ENCODE measurements at regions not wholly inside any gene's neighbourhood (a gene's known extent, or its start where the extent isn't known, plus 50 kb on each side); places are given as distances from the start of the nearest gene placed in this dataset.

DNA sequence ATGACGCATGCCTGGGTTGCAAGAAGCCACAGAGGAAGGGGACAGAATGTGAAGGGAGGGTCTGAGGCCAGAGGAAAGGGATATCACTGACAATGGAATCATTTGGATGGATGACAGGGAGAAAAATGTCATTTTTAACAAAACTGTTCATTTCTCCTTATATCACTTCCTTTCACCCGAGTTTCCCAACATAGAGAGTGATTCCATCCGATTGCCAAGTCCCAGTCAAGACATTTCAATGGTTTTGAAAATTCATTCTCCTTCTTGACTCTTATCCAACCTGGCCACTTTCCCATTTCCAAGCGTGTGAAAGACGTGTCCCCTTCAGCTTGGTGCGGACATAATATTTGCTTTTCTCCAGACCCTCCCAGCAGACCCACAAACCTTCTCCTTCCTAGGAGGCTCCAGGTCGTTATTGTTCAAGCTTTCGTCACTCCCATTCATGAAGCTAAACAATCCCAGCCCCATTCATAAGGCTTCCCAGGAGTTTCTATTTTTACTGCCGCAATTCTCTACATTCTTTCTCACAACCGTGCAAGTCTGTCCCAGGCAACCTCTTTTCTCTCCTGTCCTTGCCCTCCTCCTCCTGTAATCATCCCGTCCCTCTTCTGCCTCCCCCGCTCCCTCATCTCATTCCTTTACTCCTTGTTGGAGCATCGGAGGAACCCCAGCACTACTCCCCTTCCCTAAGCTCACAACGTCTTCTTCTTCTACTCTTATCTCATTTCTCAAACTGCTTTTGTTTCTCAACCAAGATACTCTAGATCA, 301.3 kb upstream of the KLF6 start:
- no peak for DNase-seq
- H3K27ac Mint-ChIP-seq (ENCODE audit: unreplicated experiment) = peak overlapping the region; percentile 25
- H3K27me3 Mint-ChIP-seq (ENCODE audit: unreplicated experiment) = peaks cover 12% of the 10 kb centered on the region
- no peak overlapping the region for H3K4me3 Mint-ChIP-seq (ENCODE audit: low read depth, unreplicated experiment)
- BruUV-seq (replicated peaks) = no TSS peak
- CTCF ChIA-PET = no interaction called here
- H3K9me3 Mint-ChIP-seq (ENCODE audit: low read depth, unreplicated experiment) = no peaks in the 10 kb centered on the region
- intact Hi-C loops (cut with micrococcal nuclease; ENCODE audit: unreplicated experiment) = no loop called here
- H3K36me3 Mint-ChIP-seq (ENCODE audit: insufficient read depth, unreplicated experiment) = no peaks in the 10 kb centered on the region
- H3K4me1 Mint-ChIP-seq (ENCODE audit: low read depth, unreplicated experiment) = no peaks in the 10 kb centered on the region
- no peak for TF ChIP-seq CTCF (IDR thresholded peaks at IDR 0.05; ENCODE audit: unreplicated experiment)

- no peak overlapping the region for H3K27ac Mint-ChIP-seq (ENCODE audit: unreplicated experiment)
Measured at GRCh38 chr10:4083509-4084003, 298.5 kb upstream of the KLF6 start.

GRCh38 chr10:4082861-4083260, 297.9 kb upstream of the KLF6 start:
- no peaks in the 10 kb centered on the region for H3K36me3 Mint-ChIP-seq (ENCODE audit: insufficient read depth, unreplicated experiment)
- no peak for TF ChIP-seq CTCF (IDR thresholded peaks at IDR 0.05; ENCODE audit: unreplicated experiment)
- DNase-seq = no peak
- peaks cover 12% of the 10 kb centered on the region for H3K27me3 Mint-ChIP-seq (ENCODE audit: unreplicated experiment)
- H3K4me3 Mint-ChIP-seq (ENCODE audit: low read depth, unreplicated experiment) = no peak overlapping the region
- no TSS peak for BruUV-seq (replicated peaks)
- no peaks in the 10 kb centered on the region for H3K4me1 Mint-ChIP-seq (ENCODE audit: low read depth, unreplicated experiment)
- intact Hi-C loops (cut with micrococcal nuclease; ENCODE audit: unreplicated experiment) = no loop called here
- no peaks in the 10 kb centered on the region for H3K9me3 Mint-ChIP-seq (ENCODE audit: low read depth, unreplicated experiment)
- CTCF ChIA-PET = no interaction called here
- H3K27ac Mint-ChIP-seq (ENCODE audit: unreplicated experiment) = no peak overlapping the region

More at GRCh38 chr10:4083509-4084003, 298.5 kb upstream of the KLF6 start:
- DNase-seq = no peak
- Mint-ChIP-seq H3K27me3 (ENCODE audit: unreplicated experiment) (peaks cover 12% of the 10 kb centered on the region), H3K4me1 (ENCODE audit: low read depth, unreplicated experiment) (no peaks in the 10 kb centered on the region), H3K9me3 (ENCODE audit: low read depth, unreplicated experiment) (no peaks in the 10 kb centered on the region), H3K4me3 (ENCODE audit: low read depth, unreplicated experiment) (no peak overlapping the region), H3K36me3 (ENCODE audit: insufficient read depth, unreplicated experiment) (no peaks in the 10 kb centered on the region)
- CTCF ChIA-PET = no interaction called here
- no peak for TF ChIP-seq CTCF (IDR thresholded peaks at IDR 0.05; ENCODE audit: unreplicated experiment)
- BruUV-seq (replicated peaks) = no TSS peak
- intact Hi-C loops (cut with micrococcal nuclease; ENCODE audit: unreplicated experiment) = no loop called here

DNA sequence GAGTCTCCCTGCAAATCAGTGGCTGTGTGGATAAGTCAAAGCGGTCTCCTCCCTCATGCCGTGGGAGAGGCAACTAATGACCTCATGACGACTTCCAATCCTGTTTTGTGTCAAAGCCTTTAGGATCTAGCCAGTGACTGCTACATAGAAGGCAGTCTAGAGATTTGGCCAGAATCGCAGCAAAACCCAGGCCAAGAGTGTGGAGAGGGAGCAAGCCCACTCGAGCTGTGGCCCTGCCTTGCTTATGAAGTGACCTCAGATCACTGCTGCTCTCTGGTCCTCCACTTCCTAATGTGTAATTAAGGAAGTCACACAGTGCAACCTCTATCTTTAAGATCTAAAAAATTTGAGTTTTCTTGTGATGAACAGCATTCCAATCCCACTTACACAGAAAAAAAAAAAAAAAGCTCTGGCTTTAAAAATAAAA, 296.7 kb upstream of the KLF6 start:
- Mint-ChIP-seq H3K27ac (ENCODE audit: unreplicated experiment) (no peak overlapping the region), H3K27me3 (ENCODE audit: unreplicated experiment) (peaks cover 6% of the 10 kb centered on the region), H3K4me1 (ENCODE audit: low read depth, unreplicated experiment) (no peaks in the 10 kb centered on the region), H3K36me3 (ENCODE audit: insufficient read depth, unreplicated experiment) (no peaks in the 10 kb centered on the region), H3K9me3 (ENCODE audit: low read depth, unreplicated experiment) (no peaks in the 10 kb centered on the region), H3K4me3 (ENCODE audit: low read depth, unreplicated experiment) (no peak overlapping the region)
- intact Hi-C loops (cut with micrococcal nuclease; ENCODE audit: unreplicated experiment) = no loop called here
- CTCF ChIA-PET = interaction anchor here (0.6 kb wide), 1 partner anchor 1299 kb away, joined by 3 read pairs; no protein-coding TSS in a partner anchor
- BruUV-seq (replicated peaks) = no TSS peak
- no peak for TF ChIP-seq CTCF (IDR thresholded peaks at IDR 0.05; ENCODE audit: unreplicated experiment)
- DNase-seq = no peak

All from Calu3 (cell line).